OCI-LY7 (cell line): ENCODE measurements at regions not wholly inside any gene's neighbourhood (a gene's known extent, or its start where the extent isn't known, plus 50 kb on each side); places are given as distances from the start of the nearest gene placed in this dataset.

Experiments used
- EZH2phosphoT487 ChIP-seq: fragments of 200-600 bp; sonication (generic); IDR thresholded peaks from 2 replicates; pipeline ENCODE4 v1.6.1; 2018; ENCODE audit warnings: low read depth, borderline replicate concordance, mild to moderate bottlenecking, mixed run types, antibody characterized with exemption, low read length, moderate library complexity, mixed read lengths
- TF ChIP-seq, protein P1 (sequence below): fragments of 200-600 bp; sonication (generic); conservative IDR thresholded peaks from 2 replicates; pipeline ENCODE4 v1.5.1; 2014; ENCODE audit warnings: mild to moderate bottlenecking, antibody characterized with exemption, low read length, moderate library complexity, mixed read lengths

DNA sequence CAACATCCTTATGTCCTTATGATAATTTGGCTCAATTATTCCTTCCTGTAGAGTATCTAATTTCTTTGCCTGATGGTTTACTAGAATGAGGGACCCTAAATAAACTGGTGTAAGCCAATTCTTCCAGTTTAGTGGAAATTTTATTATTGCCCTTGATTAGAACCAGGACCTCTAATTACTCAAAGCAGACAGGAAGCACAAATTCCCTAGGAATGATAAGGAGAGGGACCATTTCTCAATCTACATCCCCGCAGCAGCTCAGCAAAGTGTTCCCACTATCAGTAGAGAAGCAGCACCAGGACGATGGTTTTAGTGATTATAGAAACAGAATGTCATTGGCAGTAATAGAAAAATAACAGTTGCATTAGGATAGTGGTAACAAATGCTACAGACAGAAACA lies 97.1 kb downstream of the PLPPR4 start:
- TF ChIP-seq, protein P1, sequence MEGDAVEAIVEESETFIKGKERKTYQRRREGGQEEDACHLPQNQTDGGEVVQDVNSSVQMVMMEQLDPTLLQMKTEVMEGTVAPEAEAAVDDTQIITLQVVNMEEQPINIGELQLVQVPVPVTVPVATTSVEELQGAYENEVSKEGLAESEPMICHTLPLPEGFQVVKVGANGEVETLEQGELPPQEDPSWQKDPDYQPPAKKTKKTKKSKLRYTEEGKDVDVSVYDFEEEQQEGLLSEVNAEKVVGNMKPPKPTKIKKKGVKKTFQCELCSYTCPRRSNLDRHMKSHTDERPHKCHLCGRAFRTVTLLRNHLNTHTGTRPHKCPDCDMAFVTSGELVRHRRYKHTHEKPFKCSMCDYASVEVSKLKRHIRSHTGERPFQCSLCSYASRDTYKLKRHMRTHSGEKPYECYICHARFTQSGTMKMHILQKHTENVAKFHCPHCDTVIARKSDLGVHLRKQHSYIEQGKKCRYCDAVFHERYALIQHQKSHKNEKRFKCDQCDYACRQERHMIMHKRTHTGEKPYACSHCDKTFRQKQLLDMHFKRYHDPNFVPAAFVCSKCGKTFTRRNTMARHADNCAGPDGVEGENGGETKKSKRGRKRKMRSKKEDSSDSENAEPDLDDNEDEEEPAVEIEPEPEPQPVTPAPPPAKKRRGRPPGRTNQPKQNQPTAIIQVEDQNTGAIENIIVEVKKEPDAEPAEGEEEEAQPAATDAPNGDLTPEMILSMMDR: no peak
- TF ChIP-seq EZH2phosphoT487: no peak
